ENCODE measurements at regions not wholly inside any gene's neighbourhood (a gene's known extent, or its start where the extent isn't known, plus 50 kb on each side); places are given as distances from the start of the nearest gene placed in this dataset.

- peak; percentile 36 for TF ChIP-seq ZBTB33 (IDR thresholded peaks at IDR 0.05; ENCODE audit: extremely low read depth, insufficient replicate concordance, low read length)
- TF ChIP-seq TCF7L2 (IDR thresholded peaks at IDR 0.05; ENCODE audit: borderline replicate concordance, extremely low read depth, insufficient read depth, insufficient read length) = no peak
- 0 out of 2 replicates have a peak, but pooled peaks have one; percentile 35 for TF ChIP-seq POLR2AphosphoS5 (IDR thresholded peaks at IDR 0.05; ENCODE audit: low read depth, low read length)
- TF ChIP-seq POLR2A (IDR thresholded peaks at IDR 0.05; ENCODE audit: borderline replicate concordance, extremely low read depth, insufficient read depth, insufficient read length) = no peak
- TF ChIP-seq MAX (IDR thresholded peaks at IDR 0.05) = peak; percentile 53; the same call in 1 of the 2 replicates
- no peak for TF ChIP-seq RAD21 (IDR thresholded peaks at IDR 0.05; ENCODE audit: low read depth)
- TF ChIP-seq FOSL1 (IDR thresholded peaks at IDR 0.05; ENCODE audit: low read depth) = peak; percentile 88
- TF ChIP-seq ELF1 (IDR thresholded peaks at IDR 0.05; ENCODE audit: borderline replicate concordance, low read depth) = no peak
- TF ChIP-seq YY1 (IDR thresholded peaks at IDR 0.05; ENCODE audit: extremely low read depth, insufficient replicate concordance, low read depth, low read length) = no peak
- no peak for TF ChIP-seq SRF (IDR thresholded peaks at IDR 0.05; ENCODE audit: low read depth)
- TF ChIP-seq SIN3A (IDR thresholded peaks at IDR 0.05; ENCODE audit: low read depth) = peak; percentile 58
- TF ChIP-seq CBX3 (IDR thresholded peaks at IDR 0.05; ENCODE audit: low read depth) = peak; percentile 70
- peak; percentile 61; the same call in 1 of the 2 replicates for TF ChIP-seq CEBPB (IDR thresholded peaks at IDR 0.05; ENCODE audit: low read depth)
Observed at GRCh38 chr16:48963901-48964615, 317.6 kb downstream of the CBLN1 start (continued).

DNA sequence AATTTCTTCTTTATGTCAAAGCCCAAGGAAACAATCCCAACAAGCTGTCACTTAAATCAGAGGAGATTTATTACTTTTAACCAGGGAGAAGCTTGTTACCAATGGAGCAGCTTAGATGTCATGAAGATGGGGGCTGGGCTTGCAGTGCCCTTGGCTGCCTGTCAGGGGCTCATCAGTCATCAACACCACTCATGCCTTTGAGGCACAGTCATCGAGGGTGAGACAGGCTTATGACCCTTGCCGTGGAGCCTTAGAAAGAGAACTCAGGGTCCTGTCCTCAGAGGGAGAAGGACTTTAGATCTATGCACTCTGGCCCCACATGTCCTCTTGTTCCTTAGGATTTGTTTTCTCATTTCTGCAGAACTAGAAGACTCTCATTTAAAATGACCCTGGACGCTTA, 318.3 kb downstream of the CBLN1 start:
- Histone ChIP-seq H3K27me3 (ENCODE audit: insufficient read depth, low read length) (no peaks in the 10 kb centered on the region), H3K79me2 (ENCODE audit: insufficient read depth, low read length) (no peaks in the 10 kb centered on the region), H3K4me1 (ENCODE audit: control insufficient read depth in 1 of 2, insufficient read depth in 2 of 2, low read length in 2 of 2) (peaks cover 47 to 81% of the 10 kb centered on the region in 2 experiments), H4K20me1 (ENCODE audit: insufficient read depth) (no peaks in the 10 kb centered on the region), H3K9ac (ENCODE audit: low read length) (peak overlapping the region; percentile 42), H3K4me2 (ENCODE audit: low read length) (peak overlapping the region; percentile 67), H3K27ac (ENCODE audit: low read depth, low read length) (peak overlapping the region; percentile 82; the same call in 1 of the 2 replicates), H3K36me3 (ENCODE audit: control insufficient read depth in 1 of 2, insufficient read depth in 2 of 2, low read length in 2 of 2) (no peaks in the 10 kb centered on the region), H3K9me3 (ENCODE audit: control insufficient read depth in 1 of 2, insufficient read depth in 1 of 2, low read depth in 1 of 2, low read length in 2 of 2) (no peaks in the 10 kb centered on the region), H3K9me2 (ENCODE audit: insufficient read depth) (no peaks in the 10 kb centered on the region), H2AFZ (ENCODE audit: low read depth, low read length, poor library complexity, severe bottlenecking) (no peak overlapping the region), H3K4me3 (replicated peaks in 1 of 2; ENCODE audit: low read depth in 1 of 2, low read length in 2 of 2) (peak overlapping the region in 1 of 2 experiments; percentile 24; a peak in 2 of 4 replicates)
- POLR2A ChIA-PET = no interaction called here
- no TSS peak for BruUV-seq (replicated peaks)
- DNase-seq (ENCODE audit: low read depth, low spot score) (peak; percentile 42), ATAC-seq (peak; percentile 68)
- CTCF ChIA-PET = no interaction called here
- intact Hi-C loops (cut with micrococcal nuclease) = no loop called here
- RAD21 ChIA-PET (ENCODE audit: low non-redundant PET in 1 of 2, low total read pairs in 2 of 2, uncharacterized antibody in 2 of 2, unreplicated experiment in 2 of 2) = no interaction called here
- TF ChIP-seq POLR2AphosphoS5 (IDR thresholded peaks at IDR 0.05; ENCODE audit: low read depth, low read length) = no peak
- TF ChIP-seq EGR1 (IDR thresholded peaks at IDR 0.05; ENCODE audit: low read depth) = no peak
- peak; percentile 61 for TF ChIP-seq FOSL1 (IDR thresholded peaks at IDR 0.05; ENCODE audit: low read depth)
- no peak for TF ChIP-seq CTCF (IDR thresholded peaks at IDR 0.05 in 2 of 3, conservative IDR thresholded peaks at IDR 0.05 in 1 of 3; ENCODE audit: borderline replicate concordance in 1 of 3, insufficient read depth in 1 of 3, low read depth in 2 of 3, low read length in 2 of 3)
- no peak for TF ChIP-seq ATF3 (IDR thresholded peaks at IDR 0.05)
- TF ChIP-seq POLR2A (IDR thresholded peaks at IDR 0.05; ENCODE audit: borderline replicate concordance, extremely low read depth, insufficient read depth, insufficient read length) = no peak
- TF ChIP-seq JUND (IDR thresholded peaks at IDR 0.05) = peak; percentile 55
